HG03108 (cell line): ENCODE measurements at regions not wholly inside any gene's neighbourhood (a gene's known extent, or its start where the extent isn't known, plus 50 kb on each side); places are given as distances from the start of the nearest gene placed in this dataset.

Experiments
- ATAC-seq: cut with Tn5 transposase; IDR thresholded peaks from one replicate; pipeline ENCODE4 v1.9.1; 2021; ENCODE audit warnings: moderate library complexity; ENCODE audit not compliant: unreplicated experiment

DNA sequence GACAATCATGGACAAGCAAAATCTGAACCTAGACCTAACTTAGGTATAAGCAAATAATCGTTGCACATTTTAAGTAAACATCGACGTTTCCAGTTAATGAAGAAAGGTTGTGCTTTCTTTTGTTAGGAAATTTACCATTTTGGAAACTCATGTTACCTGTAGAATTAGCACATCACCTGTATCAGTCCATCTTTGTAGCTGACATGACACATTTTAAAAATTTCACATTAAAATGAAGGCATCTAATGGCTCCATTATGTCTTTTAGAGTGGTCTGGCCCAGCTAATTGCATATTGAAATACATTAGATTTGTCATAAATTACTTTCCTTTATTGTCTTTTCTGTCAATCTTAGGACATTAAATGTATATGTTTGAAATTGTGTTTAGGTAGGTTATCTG, 119.0 kb upstream of the MGAT5 start:
- no peak for ATAC-seq

DNA sequence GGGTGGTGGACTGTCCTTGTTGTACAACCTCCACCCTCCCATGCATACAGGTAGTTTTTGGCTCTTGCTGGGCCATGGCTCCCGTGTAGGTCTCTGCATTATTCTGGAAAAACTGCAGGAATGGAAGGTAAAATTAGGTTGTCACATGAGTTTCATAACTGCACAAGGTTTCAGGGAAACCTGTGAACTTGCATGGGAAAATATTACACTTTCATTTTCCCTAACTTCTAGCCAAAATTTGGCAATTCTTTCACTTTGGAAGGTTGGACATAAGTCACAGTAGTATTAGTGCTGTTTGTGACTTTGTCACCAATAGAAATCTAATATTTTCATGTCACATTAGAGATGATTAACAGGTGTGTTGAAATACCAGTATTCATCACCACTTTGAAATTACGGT, 118.1 kb upstream of the MGAT5 start:
- ATAC-seq = no peak

- no peak for ATAC-seq
Observed at GRCh38 chr2:134136731-134137130, 117.1 kb upstream of the MGAT5 start.

DNA sequence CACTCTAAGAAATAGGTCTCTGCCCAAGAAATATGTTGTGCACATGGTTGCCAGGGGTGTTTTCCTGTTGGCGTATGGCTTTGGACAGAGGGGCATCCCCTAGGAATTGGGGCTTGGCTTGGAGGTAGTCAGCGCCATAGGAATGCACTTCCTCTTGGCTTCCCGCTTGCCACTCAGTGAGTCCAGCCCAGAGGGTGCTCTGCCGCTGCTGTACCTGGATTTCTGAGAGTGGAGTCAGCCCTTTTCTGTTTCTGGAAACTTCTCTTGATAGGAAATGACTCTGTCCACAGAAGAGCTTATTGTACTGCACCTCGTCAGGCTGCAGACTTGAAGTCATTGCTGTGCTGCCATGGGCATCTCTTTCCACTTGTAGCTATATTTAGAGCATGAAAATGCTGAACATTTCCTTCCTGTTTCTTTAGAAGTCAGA, 116.7 kb upstream of the MGAT5 start:
- no peak for ATAC-seq

- no peak for ATAC-seq
Observed at GRCh38 chr2:134138115-134138514, 115.8 kb upstream of the MGAT5 start.

DNA sequence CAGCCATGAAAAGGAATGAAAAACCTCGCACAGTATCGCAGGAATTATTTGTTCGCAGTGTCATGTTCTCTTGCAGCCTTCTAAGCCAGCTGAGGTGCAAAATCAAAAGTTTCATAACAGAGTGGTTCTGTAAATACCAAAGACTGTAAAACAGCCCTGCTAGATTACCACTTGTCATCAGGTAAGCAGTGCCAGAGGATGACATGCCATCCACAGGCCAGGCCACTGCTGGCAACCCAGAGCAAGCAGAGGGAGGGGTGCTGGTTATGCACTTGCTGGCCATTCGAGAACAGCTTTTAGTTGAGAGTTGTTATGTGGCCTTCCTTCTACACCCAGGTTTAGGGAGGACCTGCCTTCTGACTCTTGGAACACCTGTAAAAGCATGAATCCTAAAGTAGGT, 114.3 kb upstream of the MGAT5 start:
- ATAC-seq = no peak

DNA sequence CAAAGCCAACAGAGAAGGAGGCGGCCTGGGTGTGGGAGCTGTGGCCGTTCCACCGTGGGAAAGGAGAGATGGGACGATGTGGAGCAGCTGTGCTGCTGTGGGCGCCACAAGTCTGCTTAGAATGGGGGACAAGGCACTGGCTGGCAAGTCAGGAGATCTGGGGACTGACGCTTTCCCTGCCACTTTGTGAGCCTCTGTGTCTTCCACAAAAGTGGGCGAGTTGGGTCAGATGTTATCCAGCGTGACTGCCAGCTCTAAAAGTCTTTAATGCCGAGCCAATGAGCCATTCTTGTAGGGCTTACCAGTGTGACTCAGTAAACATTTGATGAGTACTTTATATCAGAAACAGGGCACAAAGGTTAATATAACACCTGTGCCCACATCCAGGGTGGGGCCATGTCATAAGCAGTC, 113.6 kb upstream of the MGAT5 start:
- no peak for ATAC-seq

DNA sequence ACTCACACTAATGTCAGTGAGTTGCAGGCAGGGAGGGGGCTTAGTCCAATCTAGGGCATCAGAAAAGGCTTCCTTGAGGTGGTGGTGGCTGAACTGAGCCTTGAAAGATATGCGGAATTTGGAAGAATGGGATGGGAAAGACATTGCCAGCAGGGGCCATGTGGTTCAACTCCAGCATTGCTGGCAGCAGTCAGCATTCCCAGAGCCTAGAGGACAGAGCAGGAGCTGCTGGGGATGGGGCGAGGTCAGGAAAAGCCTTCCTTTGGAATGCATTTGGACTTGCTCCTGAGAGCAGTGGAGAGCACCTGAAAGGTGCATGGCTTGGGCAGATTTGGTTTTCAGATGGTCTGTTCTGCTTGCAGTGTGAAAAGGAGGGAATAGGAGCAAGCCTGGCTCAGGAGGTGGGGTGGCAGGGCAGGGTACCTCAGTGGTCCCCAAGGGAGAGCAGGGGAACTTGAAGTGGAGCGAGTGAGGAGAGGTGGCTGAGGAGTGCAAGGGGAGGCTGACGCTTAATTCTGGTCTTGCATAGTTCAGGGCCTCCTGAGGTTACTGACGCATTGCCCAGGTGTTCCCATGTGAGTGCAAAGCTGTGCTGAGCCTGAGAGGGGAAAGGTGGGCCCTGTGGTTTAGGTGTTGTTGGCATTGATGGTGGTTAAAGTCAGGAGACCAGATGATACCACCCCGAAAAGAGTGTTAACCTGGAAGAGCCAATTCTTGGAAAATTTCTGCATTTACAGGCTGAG, 112.1 kb upstream of the MGAT5 start:
- ATAC-seq = no peak

GRCh38 chr2:134142341-134142738, 111.5 kb upstream of the MGAT5 start:
- no peak for ATAC-seq

GRCh38 chr2:134142903-134143302, 111.0 kb upstream of the MGAT5 start:
- ATAC-seq = no peak

GRCh38 chr2:134143568-134143967, 110.3 kb upstream of the MGAT5 start:
- no peak for ATAC-seq

DNA sequence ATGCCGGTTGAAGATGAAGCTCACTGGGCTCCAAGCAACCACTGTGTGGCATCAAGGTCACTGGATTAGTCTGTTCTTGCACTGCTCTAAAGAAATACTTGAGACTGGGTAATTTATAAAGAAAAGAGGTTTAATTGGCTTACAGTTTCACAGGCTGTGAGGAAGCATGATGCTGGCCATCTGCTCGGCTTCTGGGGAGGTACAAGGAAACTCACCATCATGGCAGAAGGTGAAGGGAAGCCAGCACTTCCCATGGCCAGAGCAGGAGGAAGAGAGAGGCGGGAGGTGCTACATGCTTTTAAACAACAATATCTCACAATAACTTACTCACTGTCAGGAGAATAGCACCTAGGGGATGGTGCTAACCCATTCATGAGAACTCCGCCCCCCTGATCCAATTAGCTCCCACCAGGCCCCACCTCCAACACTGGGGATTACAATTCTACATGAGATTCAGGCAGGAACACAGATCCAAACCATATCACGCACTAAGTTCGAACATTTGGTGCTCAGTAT, 109.7 kb upstream of the MGAT5 start:
- ATAC-seq = no peak

DNA sequence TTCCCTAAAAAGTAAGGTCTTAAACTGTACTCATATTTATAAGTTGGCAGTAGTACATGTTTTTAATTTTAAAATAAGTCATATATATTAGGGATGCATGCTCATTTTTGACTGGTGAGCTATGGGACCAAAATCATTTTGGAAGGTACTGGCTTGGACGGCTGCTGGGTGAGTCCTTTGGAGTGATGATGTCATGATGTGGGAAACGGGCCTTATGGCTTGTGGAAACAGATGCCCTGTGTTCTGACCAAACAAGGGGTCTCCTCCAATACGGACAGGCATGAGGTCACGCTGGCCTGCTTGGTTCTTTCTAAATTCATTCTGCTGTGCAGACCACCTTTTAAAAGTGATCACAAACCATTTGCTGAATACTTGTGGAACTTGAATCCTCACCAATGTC, 109.2 kb upstream of the MGAT5 start:
- ATAC-seq = no peak

DNA sequence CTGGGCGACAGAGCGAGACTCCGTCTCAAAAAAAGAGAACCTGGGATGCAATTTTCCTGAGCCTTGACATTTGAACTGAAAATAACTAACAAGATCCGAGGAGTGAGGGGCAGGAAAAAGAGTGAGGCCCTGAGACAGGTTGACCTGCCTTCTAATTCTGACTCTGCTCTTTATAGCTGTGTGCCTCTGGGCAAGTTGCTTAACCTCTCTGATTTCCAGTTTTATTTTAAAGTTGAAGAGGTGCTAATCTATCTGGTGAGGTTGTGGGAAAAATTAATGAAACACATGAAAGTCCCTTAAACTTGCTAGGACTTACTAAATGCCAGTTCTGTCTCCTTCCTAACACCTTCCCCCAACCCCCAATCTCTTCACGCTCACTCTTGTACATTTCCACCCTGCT, 108.4 kb upstream of the MGAT5 start:
- no peak for ATAC-seq

- no peak for ATAC-seq
Observed at GRCh38 chr2:134146161-134146560, 107.7 kb upstream of the MGAT5 start.

GRCh38 chr2:134146620-134147019, 107.3 kb upstream of the MGAT5 start:
- ATAC-seq = no peak

DNA sequence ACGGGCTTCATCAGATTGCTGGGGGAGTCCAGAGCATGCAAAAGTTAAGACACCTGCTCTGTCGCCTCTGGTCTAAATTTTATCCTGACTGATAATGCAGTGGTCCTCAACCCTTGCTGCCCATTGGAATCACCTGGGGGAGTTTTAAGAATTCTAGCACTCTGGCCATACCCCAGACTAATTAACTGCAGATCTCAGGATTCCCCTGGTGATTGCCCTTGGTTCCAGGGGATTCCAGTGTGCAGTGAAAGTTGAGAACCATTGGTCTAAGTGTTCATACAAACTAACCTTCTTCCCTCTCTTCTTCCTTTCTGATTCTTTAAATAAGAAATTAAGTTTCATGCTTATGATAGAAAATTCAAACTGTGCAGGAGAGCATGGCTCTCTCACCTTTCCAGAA, 105.7 kb upstream of the MGAT5 start:
- no peak for ATAC-seq

DNA sequence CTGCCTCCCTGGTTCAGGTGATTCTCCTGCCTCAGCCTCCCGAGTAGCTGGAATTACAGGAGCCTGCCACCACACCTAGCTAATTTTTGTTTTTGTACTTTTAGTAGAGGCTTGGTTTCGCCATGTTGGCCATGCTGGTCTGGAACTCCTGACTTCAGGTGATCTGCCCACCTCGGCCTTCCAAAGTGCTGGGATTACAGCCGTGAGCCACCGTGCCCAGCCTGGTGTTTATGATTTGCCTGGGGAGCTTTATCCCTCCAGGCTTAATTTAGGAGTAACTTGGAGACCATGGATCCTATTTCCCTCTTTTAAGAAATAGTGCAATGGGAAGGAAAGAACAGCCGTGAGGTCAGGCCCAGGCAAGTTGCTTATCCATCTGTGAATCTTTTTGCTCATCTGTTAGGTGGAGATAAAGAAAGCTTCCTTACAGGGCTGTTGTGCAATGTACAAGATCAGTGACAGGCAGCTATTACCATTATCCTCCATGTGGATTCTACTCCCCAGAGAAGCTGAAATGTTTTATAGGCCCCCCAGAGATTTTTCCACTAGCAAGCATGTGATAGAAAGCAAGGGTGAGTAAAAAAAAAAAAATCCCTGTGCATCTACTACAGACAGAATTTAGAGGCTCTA, 104.9 kb upstream of the MGAT5 start:
- ATAC-seq = no peak

DNA sequence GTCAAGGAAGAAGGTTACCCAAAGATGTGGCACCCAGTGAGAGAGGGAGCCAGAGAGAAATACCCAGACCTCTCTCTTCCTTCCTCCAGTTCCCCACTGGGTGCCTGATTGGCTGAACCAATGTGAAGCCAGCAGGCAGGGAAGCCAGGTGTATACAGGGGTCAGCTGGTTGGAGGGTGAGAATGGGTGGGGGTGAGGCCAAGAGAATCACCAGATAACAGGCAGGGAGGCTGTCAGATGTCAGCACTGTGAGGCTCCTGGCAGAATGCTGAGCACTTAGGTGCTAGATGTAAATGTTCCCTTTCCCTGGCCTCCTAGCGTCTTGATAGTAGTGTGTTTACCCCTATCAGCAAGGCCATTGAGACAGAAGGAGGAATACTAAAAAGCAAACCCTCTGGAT, 104.0 kb upstream of the MGAT5 start:
- ATAC-seq = no peak

DNA sequence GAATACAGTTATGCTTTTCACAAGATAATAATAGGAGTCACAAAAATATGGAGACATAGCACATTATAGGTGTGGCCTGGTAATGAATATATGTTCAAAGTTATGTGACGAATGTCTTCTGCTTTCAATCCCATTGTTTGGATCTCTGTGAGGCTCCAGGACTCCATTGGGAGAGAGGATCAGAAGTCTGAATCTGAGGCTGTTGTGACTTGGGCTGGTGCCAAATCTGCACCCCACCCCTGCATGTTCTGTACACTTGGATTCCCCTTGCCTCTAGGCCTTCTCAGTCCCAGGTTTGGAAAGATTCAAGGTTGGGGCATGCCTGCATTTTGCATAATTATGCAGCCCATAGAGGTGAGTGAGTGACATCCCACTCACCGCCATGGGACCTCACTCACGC, 103.1 kb upstream of the MGAT5 start:
- no peak for ATAC-seq

DNA sequence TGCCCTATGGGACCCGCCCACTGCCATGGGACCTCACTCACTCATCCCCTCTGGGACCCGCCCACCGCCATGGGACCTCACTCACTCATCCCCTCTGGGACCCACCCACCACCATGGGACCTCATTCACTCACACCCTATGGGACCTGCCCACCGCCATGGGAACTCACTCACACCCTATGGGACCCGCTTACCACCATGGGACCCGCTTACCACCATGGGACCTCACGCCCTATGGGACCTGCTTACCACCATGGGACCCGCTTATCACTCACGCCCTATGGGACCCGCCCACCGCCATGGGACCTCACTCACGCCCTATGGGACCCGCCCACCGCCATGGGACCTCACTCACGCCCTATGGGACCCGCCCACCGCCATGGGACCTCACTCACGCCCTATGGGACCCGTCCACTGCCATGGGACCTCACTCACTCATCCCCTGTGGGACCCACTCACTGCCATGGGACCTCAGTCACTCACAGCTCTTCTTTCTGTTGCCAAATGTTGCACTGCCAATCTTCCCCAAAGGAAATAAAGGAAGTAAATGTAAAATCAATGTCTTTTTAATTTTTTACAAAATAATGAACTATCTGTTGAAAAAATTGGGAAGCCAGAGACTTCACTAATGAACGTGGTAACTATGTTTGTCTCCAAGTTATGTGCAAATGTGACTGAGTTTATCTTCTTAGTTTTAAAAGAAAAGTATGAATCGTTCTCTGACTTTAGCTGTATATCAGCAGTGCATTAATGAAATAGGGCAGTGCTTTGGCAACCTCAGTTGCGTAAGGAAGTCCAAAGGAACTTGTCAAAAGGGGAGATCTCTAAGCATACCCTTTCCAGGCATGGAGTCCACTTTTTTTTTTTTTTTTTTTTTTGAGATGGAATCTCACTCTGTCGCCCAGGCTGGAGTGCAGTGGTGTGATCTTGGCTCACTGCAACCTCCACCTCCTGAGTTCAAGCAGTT, 101.5 kb upstream of the MGAT5 start:
- no peak for ATAC-seq
